IMR-90 (cell line): ENCODE measurements at regions not wholly inside any gene's neighbourhood (a gene's known extent, or its start where the extent isn't known, plus 50 kb on each side); places are given as distances from the start of the nearest gene placed in this dataset.

Experiments
- ATAC-seq: fragments of 200-7000 bp; cut with Tn5 transposase; 2 replicates; pipeline ENCODE4 v1.9.1; 2020; ENCODE audit warnings: low read depth, mild to moderate bottlenecking, moderate library complexity
- BruUV-seq: library from RNA; stranded (reverse); fragments of 400-500 nt; replicated peaks from 2 replicates; lab custom pipeline; 2021; lab: Mats Ljungman, UMichigan
- CTCF ChIA-PET: fragments of 300-600 bp; formaldehyde crosslinking; extraction: SDS; loops from one replicate; lab custom pipeline; 2021; ENCODE audit warnings: antibody characterized with exemption; lab: Yijun Ruan, JAX
- POLR2A ChIA-PET: fragments of 300-600 bp; sonication (Branson Sonifier 250); formaldehyde crosslinking; loops from one replicate; lab custom pipeline; 2022; ENCODE audit warnings: antibody characterized with exemption; ENCODE audit not compliant: unreplicated experiment; lab: Charles Lee
- DNase-seq: peaks from one replicate; pipeline ENCODE4 v3.0.0; 2013
- H2AFZ ChIP-seq: replicated peaks from 2 replicates; pipeline ENCODE3; 2013; ENCODE audit warnings: low read length, mild to moderate bottlenecking; ENCODE audit not compliant: poor library complexity
- H2AK5ac ChIP-seq: 2 replicates; pipeline ENCODE4 v1.6.1; 2013; ENCODE audit warnings: low read depth, low read length, inconsistent platforms
- H2AK9ac ChIP-seq: replicated peaks from 2 replicates; pipeline ENCODE3; 2013; ENCODE audit warnings: mild to moderate bottlenecking, low read depth, low read length, moderate library complexity; ENCODE audit not compliant: poor library complexity
- H2BK120ac ChIP-seq: 2 replicates; pipeline ENCODE4 v1.6.1; 2013; ENCODE audit warnings: low read depth, low read length, inconsistent platforms
- H2BK15ac ChIP-seq: 3 replicates; pipeline ENCODE4 v1.6.1; 2013; ENCODE audit warnings: low read depth, low read length, inconsistent platforms
- H2BK20ac ChIP-seq: 2 replicates; pipeline ENCODE4 v1.6.1; 2013; ENCODE audit warnings: low read depth, mild to moderate bottlenecking, inconsistent platforms, low read length, moderate library complexity
- H2BK5ac ChIP-seq: 2 replicates; pipeline ENCODE4 v1.6.1; 2013; ENCODE audit warnings: mild to moderate bottlenecking, low read depth, low read length, inconsistent platforms; ENCODE audit not compliant: poor library complexity, severe bottlenecking
- H3K14ac ChIP-seq: replicated peaks from 2 replicates; pipeline ENCODE4 v1.6.1; 2013; ENCODE audit warnings: low read depth, low read length, inconsistent platforms
- H3K18ac ChIP-seq: 2 replicates; pipeline ENCODE4 v1.6.1; 2013; ENCODE audit warnings: low read depth, low read length, control low read depth
- H3K23ac ChIP-seq: 2 replicates; pipeline ENCODE4 v1.6.1; 2013; ENCODE audit warnings: low read depth, low read length, inconsistent platforms
- H3K27ac ChIP-seq: 2 replicates; pipeline ENCODE4 v1.5.1; 2013; ENCODE audit warnings: mild to moderate bottlenecking, control low read depth, low read length; ENCODE audit not compliant: insufficient read depth
- H3K27me3 ChIP-seq: 2 replicates; pipeline ENCODE4 v1.6.1; 2013; ENCODE audit warnings: low read length; ENCODE audit not compliant: control insufficient read depth, insufficient read depth
- H3K36me3 ChIP-seq: 2 replicates; pipeline ENCODE4 v1.6.1; 2013; ENCODE audit warnings: low read length, mixed read lengths; ENCODE audit not compliant: control insufficient read depth, insufficient read depth
- H3K4ac ChIP-seq: 2 replicates; pipeline ENCODE4 v1.6.1; 2013; ENCODE audit warnings: low read depth, low read length, inconsistent platforms
- H3K4me1 ChIP-seq: 2 replicates; pipeline ENCODE4 v1.6.1; 2013; ENCODE audit warnings: low read length, mixed read lengths; ENCODE audit not compliant: control insufficient read depth, insufficient read depth
- H3K4me2 ChIP-seq: 2 replicates; pipeline ENCODE4 v1.6.1; 2013; ENCODE audit warnings: low read depth, mild to moderate bottlenecking, control low read depth, low read length, moderate library complexity
- H3K4me3 ChIP-seq: 2 replicates; pipeline ENCODE4 v1.5.1; 2013; ENCODE audit warnings: low read depth, mild to moderate bottlenecking, control low read depth, low read length, moderate library complexity; ENCODE audit not compliant: insufficient read depth
- H3K56ac ChIP-seq: 2 replicates; pipeline ENCODE4 v1.6.1; 2013; ENCODE audit warnings: low read length, inconsistent platforms; ENCODE audit not compliant: insufficient read depth; ENCODE audit errors: extremely low read depth
- H3K79me1 ChIP-seq, 2 experiments: 2 replicates each; pipeline ENCODE4 v1.6.1; 2013; ENCODE audit warnings: low read length in 2 of 2, inconsistent platforms in 1 of 2, low read depth in 1 of 2
- H3K9ac ChIP-seq: 2 replicates; pipeline ENCODE4 v1.6.1; 2013; ENCODE audit warnings: low read depth, low read length, control low read depth
- H3K9me1 ChIP-seq: 2 replicates; pipeline ENCODE4 v1.6.1; 2013; ENCODE audit warnings: low read length, inconsistent platforms; ENCODE audit not compliant: insufficient read depth
- H3K9me3 ChIP-seq: 2 replicates; pipeline ENCODE4 v1.6.1; 2013; ENCODE audit warnings: low read length; ENCODE audit not compliant: control insufficient read depth, insufficient read depth
- H4K20me1 ChIP-seq: 2 replicates; pipeline ENCODE4 v1.6.1; 2013; ENCODE audit warnings: low read length, inconsistent platforms; ENCODE audit not compliant: insufficient read depth
- H4K5ac ChIP-seq: 2 replicates; pipeline ENCODE4 v1.6.1; 2013; ENCODE audit warnings: mild to moderate bottlenecking, low read depth, low read length, control low read depth
- H4K8ac ChIP-seq, 2 experiments: 2 replicates each; pipeline ENCODE4 v1.6.1; 2013; ENCODE audit warnings: low read depth in 2 of 2, low read length in 2 of 2, control low read depth in 1 of 2, inconsistent platforms in 1 of 2
- H4K91ac ChIP-seq: 2 replicates; pipeline ENCODE4 v1.6.1; 2013; ENCODE audit warnings: low read depth, low read length, inconsistent platforms; ENCODE audit not compliant: insufficient read depth
- FOS ChIP-seq: fragments of 150-350 bp; IDR thresholded peaks from 2 replicates; pipeline ENCODE4 v1.6.1; 2016; ENCODE audit warnings: low read depth, low read length
- RCOR1 ChIP-seq: IDR thresholded peaks from 2 replicates; pipeline ENCODE4 v1.6.1; 2012; ENCODE audit warnings: mild to moderate bottlenecking, low read length, improper control_type of control experiment; ENCODE audit not compliant: insufficient replicate concordance
- RFX5 ChIP-seq: IDR thresholded peaks from 2 replicates; pipeline ENCODE4 v1.8.0; 2012; ENCODE audit warnings: low read depth, mild to moderate bottlenecking, low read length, moderate library complexity
- WGBS, 2 experiments: methylation state at CpG; one replicate each; pipeline versions ENCODE4 v1.1.5 to v1.1.7; 2013; ENCODE audit warnings: missing lambda C conversion rate in 2 of 2; ENCODE audit not compliant: insufficient read length in 1 of 2; ENCODE audit errors: extremely low coverage in 2 of 2; 5-methylcytosine and 5-hydroxymethylcytosine counted together
- dilution Hi-C: fragments of 300-500 bp; cut with HindIII; formaldehyde crosslinking; loops from one replicate; pipeline ENCODE4 v1.14.3; 2018; ENCODE audit warnings: low sequenced_read_pairs; ENCODE audit not compliant: unreplicated experiment
- in situ Hi-C: fragments of 300-500 bp; cut with MboI; formaldehyde crosslinking; loops from 3 replicates; pipeline ENCODE4 v1.14.3; 2019; ENCODE audit warnings: low sequenced_read_pairs, inconsistent platforms, mixed read lengths
- intact Hi-C: fragments of 100-400 bp; cut with micrococcal nuclease; formaldehyde crosslinking; loops from 2 replicates; pipeline ENCODE4 v1.10.0; 2022

GRCh38 chr3:70742081-70742480 lies 429.6 kb upstream of the MDFIC2 start:
- ChIA-PET CTCF (interaction anchor here (0.7 kb wide), 1 partner anchor 210 kb away, joined by 3 read pairs; no protein-coding TSS in a partner anchor), POLR2A (no interaction called here)
- Histone ChIP-seq H3K9me1 (no peaks in the 10 kb centered on the region), H2AK9ac (no peak overlapping the region), H2BK15ac (no peak overlapping the region), H3K9ac (no peak overlapping the region), H2BK120ac (no peak overlapping the region), H2AFZ (no peak overlapping the region), H3K4me2 (no peak overlapping the region), H2BK20ac (no peak overlapping the region), H3K4me1 (no peaks in the 10 kb centered on the region), H3K27me3 (no peaks in the 10 kb centered on the region), H3K56ac (no peak overlapping the region), H4K20me1 (no peaks in the 10 kb centered on the region), H3K23ac (no peak overlapping the region), H3K4me3 (no peak overlapping the region), H3K9me3 (no peaks in the 10 kb centered on the region), H3K14ac (no peak overlapping the region), H2AK5ac (no peak overlapping the region), H3K36me3 (no peaks in the 10 kb centered on the region), H4K8ac (no peak overlapping the region), H3K79me1 (no peaks in the 10 kb centered on the region), H3K18ac (no peak overlapping the region), H3K27ac (no peak overlapping the region), H4K91ac (no peak overlapping the region), H3K4ac (no peak overlapping the region), H2BK5ac (no peak overlapping the region), H4K5ac (no peak overlapping the region)
- BruUV-seq = no TSS peak
- intact Hi-C loops (no loop called here), in situ Hi-C loops (no loop called here), dilution Hi-C loops (no loop called here)
- no peak for TF ChIP-seq FOS
- no peak for TF ChIP-seq RCOR1
- no peak for TF ChIP-seq RFX5
- no peak for ATAC-seq
- no peak for DNase-seq
- WGBS, 2 experiments = no CpG with 5 or more reads among the region's 5 CpGs
